GM19035 (cell line): ENCODE measurements at regions not wholly inside any gene's neighbourhood (a gene's known extent, or its start where the extent isn't known, plus 50 kb on each side); places are given as distances from the start of the nearest gene placed in this dataset.
"Not testable (repeated sequence)": the region's sequence is repeated elsewhere in the genome, so short reads cannot be mapped to it uniquely, and the experiment has no call there.

Experiments used
- ATAC-seq: cut with Tn5 transposase; IDR thresholded peaks from one replicate; pipeline ENCODE4 v1.9.1; 2021; ENCODE audit not compliant: unreplicated experiment

DNA sequence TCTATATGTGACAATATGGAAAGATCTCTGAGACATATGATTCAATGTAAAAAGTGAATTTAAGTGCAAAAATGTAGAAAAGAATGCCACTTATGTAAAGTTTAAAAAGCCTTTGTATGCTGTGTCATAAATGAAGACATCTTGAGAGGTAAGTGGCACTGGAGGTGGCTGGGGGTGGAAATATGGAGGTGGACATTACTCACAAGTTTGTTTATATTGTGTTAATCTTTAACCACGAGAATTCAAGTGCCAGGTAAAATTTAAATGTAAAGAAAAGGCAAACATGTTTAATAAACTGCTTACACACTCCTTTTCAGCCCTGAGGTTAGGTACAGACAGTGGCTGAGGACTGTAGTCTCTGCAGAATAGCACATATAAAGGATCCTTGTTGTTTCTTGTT is 235.1 kb downstream of the ABCC12 start:
- no peak for ATAC-seq

- no peak for ATAC-seq
Measured at GRCh38 chr16:47917118-47917517, 238.7 kb downstream of the ABCC12 start.

GRCh38 chr16:47916266-47916665 is 239.5 kb downstream of the ABCC12 start:
- no peak for ATAC-seq

DNA sequence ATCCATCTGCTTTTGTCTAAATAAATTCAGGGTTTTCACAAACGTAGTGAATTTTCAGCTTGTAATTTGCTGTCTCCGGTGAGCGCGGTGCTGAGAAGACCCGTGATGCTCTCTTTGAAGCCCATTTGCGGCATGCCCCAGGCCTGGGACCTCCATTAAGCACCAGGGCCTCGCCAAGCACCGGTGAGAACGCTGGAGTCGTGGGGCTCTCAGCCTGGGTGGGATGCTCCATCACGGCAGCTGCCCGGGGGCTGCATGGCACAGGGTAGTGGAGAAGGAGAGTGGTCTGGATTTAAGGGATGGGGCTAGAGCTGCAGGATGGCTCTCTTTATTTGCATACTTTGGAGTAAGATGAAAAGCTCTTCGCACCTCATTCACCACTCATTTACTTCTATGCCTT is 248.7 kb downstream of the ABCC12 start:
- no peak for ATAC-seq

DNA sequence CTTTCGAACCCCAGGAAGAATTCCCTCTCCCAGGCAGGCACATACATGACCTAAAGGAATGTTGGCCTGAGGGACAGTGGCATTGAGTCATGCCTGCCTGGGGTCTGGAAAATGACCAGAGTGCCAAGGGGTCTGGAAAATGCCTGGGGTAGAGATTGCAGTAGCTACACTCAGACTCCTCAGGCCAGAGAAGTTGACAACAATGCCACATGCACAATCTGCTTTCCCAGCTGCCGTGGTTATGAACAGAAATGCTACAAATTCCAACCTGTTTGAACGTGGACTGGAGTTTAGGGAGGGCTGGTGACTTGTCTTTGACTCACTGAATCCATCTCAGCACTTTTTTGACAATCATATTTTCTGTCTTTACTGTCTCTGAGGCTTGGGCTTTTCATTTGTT is 250.0 kb downstream of the ABCC12 start:
- ATAC-seq, result no peak

DNA sequence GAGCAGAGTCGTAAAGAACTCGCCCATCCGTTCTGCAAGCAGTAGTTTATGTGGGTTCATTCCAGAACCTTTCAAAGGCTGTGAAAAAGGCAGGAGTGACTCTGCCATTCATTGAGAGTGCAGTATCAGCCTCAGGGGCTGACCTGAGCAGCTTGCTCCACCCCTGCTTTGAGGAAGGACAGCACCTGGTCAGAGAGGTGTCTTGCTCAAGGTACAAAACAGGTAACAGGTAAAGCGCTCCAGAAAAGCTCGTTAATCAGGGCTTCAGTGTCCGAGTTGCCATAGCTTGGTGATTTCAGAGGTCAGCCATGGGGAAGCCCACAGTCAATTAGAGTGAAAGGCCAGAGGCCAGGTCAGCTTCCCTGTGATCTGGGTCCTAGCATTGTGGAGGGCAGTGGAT is 251.1 kb downstream of the ABCC12 start:
- ATAC-seq, result no peak

- ATAC-seq, result no peak
Measured at GRCh38 chr16:47903470-47903869, 252.3 kb downstream of the ABCC12 start.

- not testable (repeated sequence) for ATAC-seq
Measured at GRCh38 chr16:47897105-47897504, 258.7 kb downstream of the ABCC12 start.

DNA sequence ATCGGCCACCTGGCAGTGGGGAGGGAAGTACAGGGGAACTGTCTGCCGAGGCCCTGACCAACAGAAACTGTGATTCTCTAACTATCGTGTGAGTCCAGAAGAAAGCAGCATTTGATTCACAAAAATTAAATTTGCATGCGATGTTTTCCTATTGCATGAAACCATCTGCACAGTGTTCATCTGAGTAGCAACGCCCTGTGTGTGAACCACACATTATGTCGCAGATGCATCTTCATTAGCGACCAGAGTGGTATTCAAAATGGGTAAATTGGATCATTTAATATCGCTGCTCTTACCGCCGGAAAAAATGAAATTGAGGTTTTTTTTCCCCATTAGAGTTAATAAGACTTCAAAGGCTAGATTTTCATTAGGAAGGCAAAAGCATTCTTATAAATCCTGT is 260.6 kb downstream of the ABCC12 start:
- no peak for ATAC-seq

- ATAC-seq, result no peak
Measured at GRCh38 chr16:47892999-47893398, 262.8 kb downstream of the ABCC12 start.

GRCh38 chr16:47888734-47889133 is 267.1 kb downstream of the ABCC12 start:
- ATAC-seq, result no peak

DNA sequence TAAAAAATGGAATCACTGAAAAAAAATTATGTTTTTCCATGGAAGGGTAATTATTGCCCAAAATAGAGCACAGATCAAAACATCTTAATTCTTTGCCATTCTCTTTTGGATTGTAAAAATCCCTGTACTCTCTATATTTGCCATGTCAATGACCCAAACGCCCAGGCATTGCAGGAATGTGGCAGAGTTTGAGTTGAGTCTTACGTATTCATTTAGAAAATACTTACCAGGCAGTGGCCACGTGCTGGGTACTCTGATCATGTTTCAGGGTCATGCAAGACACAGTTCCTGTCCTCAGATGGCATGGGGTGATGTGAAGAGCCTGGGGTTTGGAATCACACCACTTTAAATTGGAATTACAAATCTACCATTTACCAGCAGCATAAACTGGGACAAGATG is 267.7 kb downstream of the ABCC12 start:
- ATAC-seq, result no peak

- ATAC-seq, result no peak
Measured at GRCh38 chr16:47887496-47887895, 268.3 kb downstream of the ABCC12 start.

GRCh38 chr16:47886631-47887415 is 269.0 kb downstream of the ABCC12 start:
- no peak for ATAC-seq

DNA sequence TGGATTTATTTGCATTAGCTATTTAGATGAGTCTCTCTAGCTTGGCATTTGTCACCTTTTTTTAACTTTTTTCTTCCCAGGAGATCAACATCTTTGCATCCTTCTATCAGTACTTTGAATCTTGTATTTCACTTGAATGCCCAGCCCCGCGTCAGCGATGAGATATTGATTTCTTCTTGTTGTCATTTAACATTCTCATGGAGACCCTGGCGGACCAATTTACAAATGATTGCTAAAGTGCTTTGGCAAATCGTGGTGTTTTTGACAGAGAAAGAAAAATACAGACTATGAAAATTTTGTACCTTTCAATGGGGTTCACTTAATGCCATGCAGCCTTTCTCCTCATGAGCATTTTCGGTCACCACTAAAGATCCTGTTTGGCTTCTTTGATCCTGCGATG is 269.7 kb downstream of the ABCC12 start:
- no peak for ATAC-seq

GRCh38 chr16:47885489-47885888 is 270.3 kb downstream of the ABCC12 start:
- no peak for ATAC-seq

- ATAC-seq, result no peak
Measured at GRCh38 chr16:47884116-47884725, 271.6 kb downstream of the ABCC12 start.

DNA sequence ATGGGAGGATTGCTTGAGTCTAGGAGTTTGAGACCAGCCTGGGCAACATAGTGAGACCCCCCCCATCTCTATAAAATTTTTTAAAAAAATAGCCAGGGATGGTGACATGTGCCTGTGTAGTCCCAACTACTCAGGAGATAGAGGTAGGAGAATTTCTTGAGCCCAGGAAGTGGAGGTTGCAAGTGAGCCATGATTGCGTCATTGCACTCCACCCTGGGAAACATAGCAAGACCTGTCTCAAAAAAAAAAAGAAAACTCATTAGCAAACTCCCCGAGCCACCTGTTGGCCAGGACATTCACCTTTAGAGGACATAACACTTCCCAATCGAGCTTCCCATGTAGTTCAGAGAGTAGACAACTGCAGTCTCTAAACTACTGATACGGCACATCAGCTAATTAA is 274.2 kb downstream of the ABCC12 start:
- ATAC-seq, result no peak

DNA sequence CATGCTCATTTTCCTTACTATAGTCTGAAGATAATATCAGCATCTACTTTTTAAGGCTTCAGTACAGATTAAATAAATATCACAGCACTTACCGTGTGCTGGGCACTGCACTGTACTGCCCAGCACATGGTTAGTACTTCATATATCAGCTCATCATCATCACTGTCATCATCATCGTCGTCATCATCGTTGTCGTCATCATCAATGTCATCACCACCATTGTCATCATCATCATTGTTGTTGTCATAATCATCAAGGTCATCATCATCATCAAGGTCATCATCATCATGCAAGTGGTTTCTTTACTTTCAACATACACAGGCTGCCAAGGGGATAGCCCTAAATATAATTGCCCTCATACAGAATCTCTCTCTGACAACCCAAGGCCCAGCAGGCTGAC is 275.1 kb downstream of the ABCC12 start:
- ATAC-seq, result no peak

DNA sequence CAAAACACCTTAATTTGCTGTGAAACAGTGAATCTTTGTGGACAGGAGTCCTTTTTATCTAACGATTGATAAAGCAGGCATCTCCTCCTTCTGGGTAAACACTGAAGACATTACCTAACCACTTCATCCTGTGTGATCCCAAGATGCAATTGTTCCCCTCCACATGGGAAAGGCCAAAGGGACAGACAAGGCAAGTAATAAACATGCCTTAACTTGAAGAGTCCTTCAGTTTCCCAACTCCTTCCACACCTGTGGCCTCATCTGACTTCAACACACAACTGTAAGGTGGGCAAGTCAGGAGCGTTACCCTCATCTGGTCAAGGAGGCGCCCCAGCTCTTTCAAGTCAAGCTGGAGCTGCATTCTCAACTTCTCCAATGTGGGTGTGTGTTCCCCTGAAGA is 278.6 kb downstream of the ABCC12 start:
- ATAC-seq, result no peak

DNA sequence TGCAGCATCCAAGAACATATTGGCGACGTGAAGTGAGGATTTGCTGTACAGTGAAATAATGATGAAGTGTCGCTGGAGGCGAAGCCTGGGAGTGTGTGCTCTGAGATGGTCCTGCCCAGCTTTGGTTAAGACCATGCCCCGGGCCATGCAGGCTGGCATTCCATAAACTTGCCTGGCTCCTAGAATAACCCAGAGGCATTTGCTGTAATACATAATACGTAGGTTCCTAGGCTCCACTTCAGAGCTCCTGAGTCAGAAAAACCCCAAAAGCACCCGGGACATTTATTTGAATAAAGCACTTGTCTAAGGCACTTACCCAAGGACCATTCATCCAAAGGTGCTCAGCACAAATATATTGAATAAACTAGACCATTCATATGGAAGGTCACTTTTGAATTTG is 279.3 kb downstream of the ABCC12 start:
- ATAC-seq, result no peak

- no peak for ATAC-seq
Measured at GRCh38 chr16:47873434-47873833, 282.4 kb downstream of the ABCC12 start.

DNA sequence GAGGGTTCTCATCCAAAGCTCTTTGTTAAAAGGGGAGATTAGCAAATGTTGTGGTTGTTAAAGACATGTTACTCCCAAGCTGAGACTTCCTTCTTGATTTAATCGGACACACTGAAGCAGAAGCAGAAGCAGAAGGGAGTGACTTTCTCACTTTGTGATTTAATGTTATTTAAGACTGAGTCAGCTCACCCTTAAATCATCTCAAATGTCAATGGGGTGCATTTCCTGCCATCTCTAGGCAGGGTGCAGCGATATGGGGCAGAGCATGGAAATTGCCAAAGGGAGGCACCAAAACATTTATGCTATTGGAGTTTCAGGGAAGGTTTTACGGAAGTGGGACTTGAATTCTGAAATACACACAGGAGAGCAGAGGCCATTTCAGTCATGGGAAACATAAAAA is 283.6 kb downstream of the ABCC12 start:
- ATAC-seq, result no peak
